GM23248 (cell line): ENCODE measurements at regions not wholly inside any gene's neighbourhood (a gene's known extent, or its start where the extent isn't known, plus 50 kb on each side); places are given as distances from the start of the nearest gene placed in this dataset.

Experiments used
- EZH2 ChIP-seq: fragments of 200-600 bp; sonication (generic); IDR thresholded peaks from 2 replicates; pipeline ENCODE4 v1.6.1; 2018; ENCODE audit warnings: antibody characterized with exemption, mild to moderate bottlenecking; ENCODE audit not compliant: insufficient read depth, poor library complexity, severe bottlenecking
- EZH2phosphoT487 ChIP-seq: fragments of 200-600 bp; sonication (generic); IDR thresholded peaks from 2 replicates; pipeline ENCODE4 v1.6.1; 2018; ENCODE audit warnings: antibody characterized with exemption, moderate library complexity, mild to moderate bottlenecking, low read depth; ENCODE audit not compliant: insufficient read depth

DNA sequence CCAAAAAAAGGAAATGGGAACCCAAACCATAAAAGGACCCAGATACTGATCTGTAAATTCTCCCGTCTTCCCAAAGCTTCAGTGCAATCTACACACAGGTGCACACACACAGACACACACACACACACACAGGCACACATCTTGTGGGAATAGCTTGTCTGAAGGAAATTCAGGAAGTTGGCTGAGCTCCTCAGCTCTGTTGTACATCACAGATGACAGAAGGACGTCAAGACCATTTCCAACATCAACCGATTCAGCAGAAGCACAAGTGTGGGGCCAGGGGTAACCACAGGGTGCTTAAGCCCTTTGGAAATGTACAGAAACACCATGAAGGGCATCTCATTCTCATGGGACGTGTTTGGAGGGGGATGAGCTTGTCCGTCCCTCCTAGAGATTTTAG lies 498.1 kb upstream of the PSMD7 start:
- TF ChIP-seq EZH2 (no peak), EZH2phosphoT487 (no peak)
